SH-SY5Y (cell line): ENCODE measurements at regions not wholly inside any gene's neighbourhood (a gene's known extent, or its start where the extent isn't known, plus 50 kb on each side); places are given as distances from the start of the nearest gene placed in this dataset.

Experiments
- GATA2 ChIP-seq: IDR thresholded peaks from 2 replicates; pipeline ENCODE4 v1.6.1; 2011; ENCODE audit warnings: mild to moderate bottlenecking, low read depth, low read length
- GATA3 ChIP-seq: IDR thresholded peaks from 2 replicates; pipeline ENCODE4 v1.6.1; 2011; ENCODE audit warnings: low read depth, mild to moderate bottlenecking, low read length, moderate library complexity

DNA sequence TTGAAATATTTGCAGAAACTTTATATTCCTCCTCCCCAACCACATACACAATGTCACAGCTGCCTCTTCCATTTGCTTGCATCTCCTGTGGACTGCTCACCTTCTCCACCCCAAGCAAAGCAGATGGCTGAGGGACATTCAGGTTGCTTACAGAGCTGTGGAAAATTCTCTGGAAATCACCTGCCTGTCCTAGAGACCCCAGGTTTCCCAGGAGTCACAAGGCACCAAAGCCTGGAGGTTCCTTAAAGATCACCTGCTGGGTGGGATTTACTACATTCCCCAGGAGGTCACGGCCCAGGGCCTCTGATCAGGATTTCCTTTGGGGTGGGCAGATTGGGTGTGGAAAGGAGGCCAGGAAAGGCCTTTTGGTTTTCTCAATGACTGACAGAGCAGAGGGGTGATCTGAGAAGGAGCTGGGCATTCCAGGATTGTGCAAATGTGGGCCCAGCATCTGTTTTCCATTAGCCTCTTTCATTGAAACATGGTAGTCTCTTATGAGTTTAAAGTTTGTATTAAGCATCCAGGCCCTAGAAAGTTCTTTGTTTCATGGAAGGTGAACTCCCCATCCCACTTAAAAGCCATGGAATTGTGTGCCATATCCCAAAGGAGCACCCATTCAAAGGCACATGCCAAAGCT is 410.7 kb upstream of the TNP1 start:
- TF ChIP-seq GATA3, result no peak
- TF ChIP-seq GATA2, result no peak

DNA sequence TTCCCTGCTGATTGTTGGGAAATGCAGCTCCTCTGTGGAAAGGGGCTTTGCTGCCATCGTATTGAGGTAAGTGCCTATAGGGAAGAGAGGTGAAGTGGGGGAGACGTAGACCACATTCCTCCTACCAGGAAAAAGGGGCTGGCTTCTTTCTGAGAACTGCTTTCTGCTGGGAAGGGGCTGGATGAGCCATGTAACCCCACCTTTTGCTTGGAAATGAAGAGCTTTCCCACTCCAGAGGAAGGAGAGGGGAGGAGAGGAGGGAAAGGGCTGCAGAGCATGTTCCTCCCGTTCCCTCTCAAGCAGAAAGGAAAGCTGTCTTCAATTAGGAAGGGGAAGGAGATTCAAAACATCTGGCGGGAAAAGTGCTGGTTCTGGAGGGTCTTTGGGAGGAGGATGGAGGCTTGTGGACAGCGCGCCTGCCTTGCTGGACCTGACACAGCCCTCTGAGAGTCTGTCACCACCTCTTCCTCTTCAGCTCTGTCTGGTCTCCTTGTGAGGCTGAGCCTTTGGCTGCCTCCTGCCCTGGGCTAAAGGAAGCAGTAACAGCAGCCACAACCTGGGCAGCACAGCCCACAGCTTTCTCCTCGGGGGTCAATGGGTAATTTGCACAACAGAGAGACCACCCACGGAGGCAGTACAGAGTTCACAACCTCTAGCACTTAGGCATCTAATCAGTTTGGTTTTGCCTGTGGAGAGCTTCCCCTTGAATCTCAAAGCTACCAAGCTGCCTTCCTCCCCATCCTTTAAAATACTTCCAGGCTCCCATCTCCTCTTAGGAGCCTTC is 410.0 kb upstream of the TNP1 start:
- TF ChIP-seq GATA2, result no peak

DNA sequence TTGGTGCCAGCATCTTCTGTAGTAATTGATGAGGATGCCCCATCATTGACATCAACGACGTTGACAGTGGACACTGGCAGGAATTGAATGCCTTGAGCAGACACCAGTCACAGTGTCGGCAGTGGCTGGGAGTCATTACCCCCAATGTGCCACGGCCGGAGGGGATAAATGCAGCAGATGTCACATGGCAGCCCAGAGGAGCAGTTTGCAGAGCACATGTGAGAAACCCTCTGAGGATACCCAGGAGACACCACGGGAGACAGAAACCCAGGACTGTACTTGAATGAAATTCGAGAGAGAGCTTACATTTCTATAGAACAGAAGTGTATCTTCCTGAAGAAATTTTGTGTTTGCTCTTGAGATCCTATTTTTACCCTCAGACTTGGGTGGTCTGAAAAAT is 409.1 kb upstream of the TNP1 start:
- TF ChIP-seq GATA3 (no peak), GATA2 (no peak)

DNA sequence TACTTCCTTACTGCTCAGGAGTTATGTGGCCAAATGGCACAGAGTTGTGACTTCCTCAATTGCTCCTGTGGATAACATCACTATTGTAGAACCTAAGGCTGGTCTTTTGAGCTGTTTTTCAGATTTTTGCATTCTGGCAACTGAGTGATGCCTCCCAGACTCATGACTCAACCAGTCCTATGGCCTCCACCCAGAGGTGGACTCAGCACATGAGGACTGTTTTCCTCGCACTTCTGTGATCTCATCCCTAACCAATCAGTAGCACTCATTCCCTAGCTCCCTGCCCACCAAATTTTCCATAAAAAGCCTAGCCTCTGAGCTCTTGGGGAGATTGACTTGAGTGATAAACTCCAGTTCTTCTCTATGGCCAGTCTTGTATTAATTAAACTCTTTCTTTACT is 407.9 kb upstream of the TNP1 start:
- TF ChIP-seq GATA3 (no peak), GATA2 (no peak)

DNA sequence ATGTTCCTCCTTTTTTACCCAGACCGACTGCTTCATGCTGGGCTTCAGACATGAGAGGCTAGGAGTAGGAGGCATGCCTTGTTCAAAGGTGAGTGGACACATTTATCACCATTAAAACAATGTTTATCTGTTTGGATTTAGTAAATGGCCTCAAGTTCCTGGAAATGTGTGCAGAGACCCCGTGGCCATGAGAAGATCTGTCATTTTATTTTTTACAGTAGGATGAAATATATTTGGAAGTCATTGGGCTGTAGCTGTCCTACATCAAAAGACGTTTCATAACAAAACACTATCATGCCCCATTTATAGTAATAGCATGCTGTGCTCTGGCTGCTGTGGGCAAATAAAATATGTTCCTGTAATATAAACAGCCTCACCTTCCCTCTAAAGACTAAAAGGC is 403.9 kb upstream of the TNP1 start:
- TF ChIP-seq GATA2 (no peak), GATA3 (no peak)

DNA sequence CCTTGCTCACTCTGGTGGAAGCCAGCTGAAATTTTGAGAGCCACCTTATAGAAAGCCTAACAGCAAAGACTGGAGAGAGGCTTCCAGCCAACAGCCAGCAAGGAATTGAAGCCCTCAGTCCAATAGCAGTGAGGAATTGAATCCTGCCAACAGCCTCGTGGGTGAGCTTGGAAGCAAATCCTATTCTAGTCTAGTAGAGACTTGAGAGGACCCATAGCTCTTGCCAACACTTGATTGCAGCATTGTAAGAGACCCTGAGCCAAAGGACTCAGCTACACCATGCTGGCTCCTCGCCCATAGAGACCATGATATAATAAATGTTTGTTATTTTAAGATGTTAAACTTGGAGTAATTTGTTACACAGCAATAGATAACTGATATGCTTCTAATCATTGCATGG is 403.0 kb upstream of the TNP1 start:
- no peak for TF ChIP-seq GATA2
- no peak for TF ChIP-seq GATA3

DNA sequence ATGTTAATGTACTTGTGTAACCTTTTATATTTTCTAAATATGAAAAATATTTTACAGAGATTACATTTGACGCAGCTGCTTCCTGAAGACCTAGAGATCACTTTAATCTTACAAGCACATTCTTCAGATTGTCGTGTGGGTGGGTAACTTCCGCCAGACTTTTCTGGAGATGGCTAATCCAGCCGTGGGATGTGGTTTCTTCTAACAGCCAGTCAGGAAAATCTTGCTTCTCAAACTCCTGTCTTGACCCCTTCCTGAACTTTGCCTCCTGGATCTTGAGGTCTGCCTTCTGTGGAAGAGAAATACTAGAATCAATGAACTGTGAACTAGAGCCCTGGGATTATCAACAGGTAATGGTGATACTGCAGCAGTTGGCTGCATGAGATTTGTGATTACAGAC is 401.6 kb upstream of the TNP1 start:
- TF ChIP-seq GATA3 (no peak), GATA2 (no peak)

DNA sequence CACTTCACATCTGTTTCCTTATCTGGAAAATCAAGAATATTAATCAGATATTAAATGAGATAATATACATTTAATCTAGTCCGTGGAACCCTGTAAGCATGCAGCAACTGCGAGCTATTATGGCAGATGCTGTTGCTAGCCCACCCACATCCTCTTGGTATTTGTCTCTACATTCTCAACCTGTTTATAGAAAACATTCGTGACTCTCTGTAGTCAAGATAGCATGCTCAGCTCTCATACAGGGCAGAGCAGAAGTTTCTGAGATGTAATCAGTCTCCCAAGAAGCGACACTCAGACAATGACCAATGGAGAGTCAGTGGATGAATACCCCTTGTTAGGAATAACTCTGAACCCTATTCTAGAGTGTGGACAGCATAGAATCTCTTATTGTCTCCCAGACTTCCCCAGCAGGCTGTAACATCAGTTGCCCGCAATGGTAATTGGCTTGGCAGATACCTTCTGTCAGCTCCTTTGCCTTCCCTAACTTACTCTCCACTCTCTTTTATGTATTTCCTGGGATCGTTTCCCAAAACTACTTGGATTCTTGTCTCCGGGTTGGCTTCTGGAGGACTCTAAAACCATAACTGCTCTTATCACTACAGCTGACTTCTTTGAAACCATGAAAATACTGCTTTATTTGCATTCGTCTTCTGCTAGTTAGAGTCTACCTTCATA is 400.7 kb upstream of the TNP1 start:
- TF ChIP-seq GATA3 (no peak), GATA2 (no peak)

DNA sequence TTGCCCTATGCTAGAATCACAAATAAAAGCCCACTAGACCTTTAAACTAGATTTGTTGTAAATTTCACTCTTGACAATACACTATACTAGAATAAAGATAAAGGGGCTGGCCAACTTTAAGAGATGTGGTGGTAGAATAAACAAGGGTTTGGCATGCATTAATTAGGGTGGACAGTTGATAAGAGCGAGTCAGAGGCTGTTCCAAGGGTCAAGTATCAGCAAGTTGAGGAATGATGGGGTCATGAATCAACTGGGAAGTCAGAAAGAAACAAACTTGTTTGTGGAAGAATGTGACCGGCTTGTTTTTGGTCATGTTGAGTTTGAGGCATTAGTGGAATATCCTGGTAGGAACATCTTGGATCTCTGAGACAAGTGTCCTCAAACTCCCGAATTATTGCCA is 398.3 kb upstream of the TNP1 start:
- no peak for TF ChIP-seq GATA2
- no peak for TF ChIP-seq GATA3

DNA sequence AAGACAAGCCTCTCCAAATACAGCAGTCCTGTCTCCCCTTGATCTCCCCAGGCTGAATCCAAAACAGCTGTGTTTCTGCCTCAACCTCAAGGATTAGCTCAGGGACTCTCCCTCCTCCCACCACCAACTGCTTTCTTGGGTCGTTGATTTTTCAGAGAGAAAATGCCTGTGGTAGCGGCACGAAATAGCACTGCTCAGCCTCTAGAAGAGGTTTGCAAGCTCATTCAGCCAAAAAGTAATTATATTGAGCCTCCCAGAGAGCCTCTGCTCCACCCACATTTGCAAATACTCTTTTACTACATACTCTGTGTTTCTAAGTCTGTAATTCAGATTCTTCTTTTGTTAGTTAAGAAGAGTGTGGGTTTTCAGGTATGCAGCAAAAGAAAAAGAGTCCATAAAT is 396.4 kb upstream of the TNP1 start:
- TF ChIP-seq GATA3, result no peak
- no peak for TF ChIP-seq GATA2

DNA sequence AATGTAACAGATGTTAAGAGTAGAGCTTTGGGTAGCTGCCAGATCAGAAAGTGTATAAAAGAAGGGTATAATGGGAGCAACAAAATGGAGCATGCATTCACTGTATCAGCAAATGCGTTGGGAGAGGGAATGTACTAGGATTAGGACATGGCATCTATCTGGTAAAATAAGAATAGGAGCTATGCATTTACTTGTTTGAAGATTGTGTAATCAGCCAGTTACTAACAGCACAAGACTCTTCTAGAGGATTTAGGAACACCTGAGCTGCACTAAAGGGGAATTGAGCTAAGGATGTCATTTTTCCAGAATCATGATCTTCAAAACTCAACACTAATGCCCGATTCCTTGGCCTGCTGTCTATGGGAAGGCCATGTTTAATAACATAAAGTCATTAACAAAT is 394.2 kb upstream of the TNP1 start:
- TF ChIP-seq GATA2, result no peak
- no peak for TF ChIP-seq GATA3

DNA sequence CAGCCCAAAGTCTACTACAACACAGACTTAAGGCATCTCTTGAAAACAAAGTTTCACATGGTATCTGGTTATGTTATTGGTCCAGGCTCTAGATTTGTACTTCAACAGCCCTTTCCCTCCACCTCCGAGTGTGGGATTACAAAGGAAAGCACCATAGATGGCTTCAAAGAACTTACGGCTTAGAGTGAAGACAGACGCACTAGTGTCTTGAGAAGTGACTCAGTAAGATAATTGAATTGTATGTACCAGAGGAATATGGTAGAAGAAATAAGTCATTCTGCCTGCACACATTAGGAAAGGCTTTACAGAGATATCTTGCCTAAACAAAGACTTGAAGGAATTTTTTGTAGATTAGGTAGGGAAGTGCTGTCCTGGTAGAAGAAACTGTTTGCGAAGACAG is 392.3 kb upstream of the TNP1 start:
- TF ChIP-seq GATA3, result no peak
- no peak for TF ChIP-seq GATA2

DNA sequence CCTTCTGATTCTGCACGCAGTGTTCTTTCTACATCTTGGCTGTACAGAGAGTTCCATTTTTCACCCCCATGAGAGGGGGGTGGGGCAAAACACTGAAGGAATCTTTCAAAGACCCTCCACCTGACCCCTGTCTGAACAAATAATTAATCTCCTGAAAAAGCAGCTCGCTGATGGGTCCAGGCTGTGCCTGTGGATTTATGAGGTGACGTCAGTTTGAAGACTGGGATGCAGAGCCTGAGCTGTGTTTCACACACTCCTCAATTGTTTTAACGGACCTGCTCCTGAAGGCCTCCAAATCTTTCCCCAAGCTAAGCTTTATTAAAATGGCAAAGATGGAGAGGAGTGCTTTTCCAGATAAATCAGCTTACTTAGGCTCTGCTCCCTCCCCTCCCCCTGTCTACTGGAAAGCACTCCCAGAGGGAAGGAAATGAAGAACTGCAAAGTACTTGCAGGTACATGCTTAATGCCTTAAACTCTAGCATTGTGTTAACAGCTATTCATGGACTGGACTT is 390.2 kb upstream of the TNP1 start:
- TF ChIP-seq GATA2, result no peak
- TF ChIP-seq GATA3, result no peak

DNA sequence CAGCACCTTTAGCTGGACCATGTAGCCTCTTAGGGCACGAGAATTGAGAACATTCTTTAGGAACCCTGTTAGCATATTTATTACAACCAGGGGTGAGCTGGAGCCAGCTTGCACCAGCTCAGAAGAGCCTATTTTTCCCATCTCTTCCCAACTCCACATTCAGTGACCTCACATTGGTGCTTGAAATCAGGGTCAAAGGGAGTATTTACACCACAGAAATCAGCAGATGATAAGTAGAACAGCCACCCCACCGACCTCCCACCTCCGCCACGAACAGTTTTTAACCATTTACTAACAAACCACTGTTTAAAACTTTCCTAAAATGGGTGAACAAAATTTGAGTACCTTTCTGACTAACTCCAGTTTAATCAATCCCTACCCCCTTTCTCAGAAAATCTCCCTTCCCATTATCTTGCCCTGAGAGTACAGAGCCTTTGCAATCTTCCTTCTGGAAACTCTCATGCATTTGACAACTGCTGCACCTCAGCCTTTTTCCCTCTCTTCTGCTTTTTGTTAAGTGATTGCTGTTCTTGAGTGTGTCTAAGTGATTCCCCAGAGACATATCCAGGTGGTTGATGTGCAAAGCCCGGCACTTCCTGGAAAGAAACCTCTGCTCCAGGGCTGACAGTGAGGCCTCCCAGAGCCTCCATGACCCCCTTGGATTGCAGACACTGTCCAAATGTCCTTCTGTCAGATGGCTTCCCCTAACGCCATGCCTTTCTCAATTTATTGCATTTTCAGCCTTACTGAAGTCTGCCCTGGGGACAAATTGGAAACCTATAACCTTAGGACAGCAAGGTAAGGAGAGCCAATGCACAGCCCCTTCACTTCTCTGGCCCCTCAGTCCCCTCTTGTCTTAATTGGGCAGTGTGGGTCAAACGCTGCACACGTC is 389.5 kb upstream of the TNP1 start:
- TF ChIP-seq GATA3, result no peak
- no peak for TF ChIP-seq GATA2
